NT2/D1 (cell line): ENCODE measurements at regions not wholly inside any gene's neighbourhood (a gene's known extent, or its start where the extent isn't known, plus 50 kb on each side); places are given as distances from the start of the nearest gene placed in this dataset.

Experiments used
- DNase-seq: peaks from one replicate; pipeline ENCODE4 v3.0.0-alpha.2; 2011; ENCODE audit warnings: low read depth, low spot score
- H3K27me3 ChIP-seq: 2 replicates; pipeline ENCODE4 v1.6.0; 2011; ENCODE audit warnings: mild to moderate bottlenecking; ENCODE audit not compliant: insufficient read length, insufficient read depth
- H3K36me3 ChIP-seq: 2 replicates; pipeline ENCODE4 v1.6.1; 2011; ENCODE audit warnings: mild to moderate bottlenecking, low read length, mixed read lengths; ENCODE audit not compliant: insufficient read depth, insufficient read length
- H3K4me1 ChIP-seq: 2 replicates; pipeline ENCODE4 v1.5.1; 2011; ENCODE audit not compliant: insufficient read depth, insufficient read length
- H3K4me3 ChIP-seq: 2 replicates; pipeline ENCODE4 v1.5.1; 2011; ENCODE audit warnings: low read depth; ENCODE audit not compliant: insufficient read length
- H3K9ac ChIP-seq: 2 replicates; pipeline ENCODE4 v1.6.0; 2011; ENCODE audit warnings: low read depth; ENCODE audit not compliant: insufficient read length
- H3K9me3 ChIP-seq: 2 replicates; pipeline ENCODE4 v1.5.1; 2011; ENCODE audit warnings: mild to moderate bottlenecking, low read length; ENCODE audit not compliant: insufficient read depth
- SUZ12 ChIP-seq: IDR thresholded peaks from 2 replicates; pipeline ENCODE4 v1.6.1; 2011; ENCODE audit not compliant: insufficient read length, insufficient read depth; ENCODE audit errors: extremely low read depth
- YY1 ChIP-seq: IDR thresholded peaks from 2 replicates; pipeline ENCODE4 v1.6.1; 2011; ENCODE audit not compliant: insufficient read length, insufficient read depth
- ZNF274 ChIP-seq: IDR thresholded peaks from 2 replicates; pipeline ENCODE4 v1.6.1; 2011; ENCODE audit warnings: mild to moderate bottlenecking, low read depth, low read length

DNA sequence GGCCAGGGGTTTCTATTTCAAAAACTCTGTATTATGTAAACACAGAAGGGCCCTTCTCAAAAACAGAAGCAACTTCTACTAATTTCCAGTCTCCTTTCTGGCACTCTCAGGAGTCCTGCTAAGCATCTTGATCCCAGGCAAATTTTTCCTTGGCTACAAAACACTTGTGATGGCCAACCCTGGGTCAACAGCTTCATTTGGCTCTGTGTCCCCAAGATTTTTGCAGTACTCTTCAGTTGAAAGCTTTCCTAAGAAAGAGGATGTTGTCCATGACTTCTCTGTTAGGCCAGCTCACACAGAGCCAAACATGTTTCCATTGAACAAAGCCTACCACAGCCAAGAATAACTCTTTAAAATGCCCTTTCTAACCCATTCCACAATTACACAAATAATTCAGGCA lies 99.0 kb upstream of the EGR2 start:
- Histone ChIP-seq H3K4me3 (no peak overlapping the region), H3K9me3 (no peaks in the 10 kb centered on the region), H3K36me3 (no peaks in the 10 kb centered on the region), H3K27me3 (no peaks in the 10 kb centered on the region), H3K9ac (no peak overlapping the region), H3K4me1 (no peaks in the 10 kb centered on the region)
- TF ChIP-seq ZNF274 (no peak), SUZ12 (no peak), YY1 (no peak)
- no peak for DNase-seq

DNA sequence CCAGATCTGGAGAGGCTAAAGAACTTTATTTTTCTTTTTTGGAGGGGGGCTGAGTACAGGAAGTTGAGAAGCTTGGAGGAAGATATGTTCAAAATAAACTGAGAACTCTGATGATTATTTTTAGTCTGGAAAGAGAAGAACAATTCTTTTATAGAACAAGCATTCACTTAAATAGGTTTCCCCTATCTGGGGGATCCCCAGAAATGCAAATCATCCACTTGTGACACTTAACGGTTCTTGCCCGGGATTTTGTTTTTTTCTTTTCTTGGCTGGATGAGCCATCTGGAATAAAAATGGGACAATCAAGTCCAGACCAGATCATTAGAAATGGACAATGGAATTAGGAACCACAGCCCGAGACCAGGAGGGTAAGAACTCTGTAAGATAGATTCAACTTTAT lies 95.9 kb upstream of the EGR2 start:
- Histone ChIP-seq H3K4me3 (no peak overlapping the region), H3K27me3 (no peaks in the 10 kb centered on the region), H3K4me1 (no peaks in the 10 kb centered on the region), H3K36me3 (no peaks in the 10 kb centered on the region), H3K9me3 (no peaks in the 10 kb centered on the region), H3K9ac (no peak overlapping the region)
- TF ChIP-seq SUZ12 (no peak), YY1 (no peak), ZNF274 (no peak)
- DNase-seq: no peak

DNA sequence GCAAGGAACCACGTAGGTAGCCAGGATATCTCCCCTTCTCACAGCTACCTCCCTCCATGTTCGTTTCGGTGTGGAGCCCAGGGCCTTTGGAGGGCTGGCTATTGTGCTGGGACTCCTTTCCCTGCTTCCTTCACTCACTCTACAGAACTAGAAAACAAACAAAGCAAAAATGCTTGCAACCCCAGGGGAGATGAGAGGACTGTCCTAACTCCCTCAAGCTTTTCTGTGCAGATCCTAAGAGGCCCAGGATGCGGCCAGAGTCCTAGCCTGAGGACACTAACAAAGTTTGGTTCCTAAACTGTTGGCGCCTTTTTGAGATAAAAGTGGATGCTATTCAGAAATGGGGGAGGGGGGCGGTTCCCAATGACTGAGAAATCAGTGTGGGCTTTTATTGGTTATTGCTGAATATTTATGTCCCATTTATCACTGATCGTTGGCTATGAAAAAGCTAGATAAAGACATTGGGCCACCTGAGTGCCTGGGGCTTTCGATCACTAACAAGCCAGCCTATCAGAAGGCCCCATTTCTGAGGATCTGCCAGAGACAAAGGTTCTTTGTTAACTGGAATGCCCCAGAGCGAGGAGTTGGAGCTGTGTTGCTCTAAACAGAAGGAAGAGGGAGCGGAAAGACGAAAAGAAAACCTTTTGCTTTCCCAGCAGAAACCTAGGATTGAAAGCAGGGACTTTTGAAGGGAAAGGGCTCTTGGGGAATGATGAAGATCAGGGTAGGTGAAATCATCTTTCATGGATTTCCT lies 95.2 kb upstream of the EGR2 start:
- Histone ChIP-seq H3K9me3 (no peaks in the 10 kb centered on the region), H3K4me1 (no peaks in the 10 kb centered on the region), H3K4me3 (no peak overlapping the region), H3K27me3 (no peaks in the 10 kb centered on the region), H3K36me3 (no peaks in the 10 kb centered on the region), H3K9ac (no peak overlapping the region)
- peak; percentile 47 for DNase-seq
- no peak for TF ChIP-seq YY1
- TF ChIP-seq ZNF274: no peak
- TF ChIP-seq SUZ12: no peak

DNA sequence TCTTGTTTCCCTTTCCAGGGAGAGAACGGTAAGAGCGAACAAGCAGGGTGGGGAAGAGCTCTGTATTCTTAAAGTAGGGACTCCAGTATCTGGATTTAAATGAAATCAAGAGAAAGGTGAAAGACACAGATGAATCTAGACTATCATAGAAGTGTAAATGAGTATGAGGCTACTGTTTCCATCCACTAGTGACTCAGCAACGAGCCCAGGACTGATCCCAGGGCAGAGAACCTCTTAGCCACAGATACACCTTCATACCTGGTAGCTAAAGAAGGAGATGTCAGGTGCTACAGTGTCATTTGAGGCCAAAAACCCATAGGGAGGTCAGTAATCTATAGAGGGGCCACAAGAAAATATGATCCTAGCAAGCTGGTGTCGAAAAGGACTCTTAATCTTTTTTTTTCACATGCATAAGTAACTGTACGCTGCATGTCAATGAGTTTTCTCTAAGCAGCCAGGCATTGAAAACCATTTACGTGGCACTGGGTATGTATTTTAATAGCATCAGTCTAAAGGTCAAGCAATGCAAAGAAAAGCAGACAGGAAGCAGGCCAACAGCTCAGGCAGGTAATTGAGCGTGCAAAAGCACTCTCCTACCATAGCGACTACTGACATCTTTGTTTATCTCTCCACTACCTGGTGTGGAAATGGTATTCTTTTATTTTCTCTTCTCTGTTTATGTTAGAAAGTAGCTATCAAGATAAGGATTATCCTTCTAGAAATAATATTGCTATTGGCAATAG lies 91.5 kb upstream of the EGR2 start:
- Histone ChIP-seq H3K9me3 (no peaks in the 10 kb centered on the region), H3K4me1 (no peaks in the 10 kb centered on the region), H3K36me3 (no peaks in the 10 kb centered on the region), H3K27me3 (no peaks in the 10 kb centered on the region), H3K4me3 (no peak overlapping the region), H3K9ac (no peak overlapping the region)
- DNase-seq: no peak
- TF ChIP-seq SUZ12 (no peak), ZNF274 (no peak), YY1 (no peak)

DNA sequence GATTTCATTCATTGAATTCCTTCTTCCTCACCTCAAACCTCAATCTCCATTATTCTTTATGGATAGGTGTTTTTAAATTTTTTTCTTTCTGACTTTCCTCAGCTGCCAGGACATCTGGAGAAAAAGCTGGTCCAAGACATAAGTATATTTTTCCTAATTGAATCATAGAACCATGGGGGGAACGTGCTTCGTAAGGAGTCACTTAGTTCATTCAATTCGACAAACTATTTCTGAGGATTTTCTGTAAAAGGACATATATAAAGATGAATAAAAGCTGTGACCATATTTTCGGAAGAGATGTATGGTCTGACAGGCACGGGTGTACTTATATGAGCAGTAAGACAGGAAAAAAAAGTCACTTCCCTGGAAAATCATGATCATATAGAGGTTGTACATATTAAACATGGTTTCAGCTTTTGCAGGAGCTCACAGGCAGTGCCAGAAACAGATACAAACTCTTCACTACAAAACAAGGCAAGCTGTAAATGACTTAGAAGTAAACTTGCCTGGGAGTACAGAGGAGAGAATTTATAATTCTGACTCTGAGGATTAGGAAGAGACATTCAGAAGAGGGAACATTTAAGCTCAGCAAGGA lies 88.2 kb upstream of the EGR2 start:
- Histone ChIP-seq H3K4me3 (no peak overlapping the region), H3K9me3 (no peaks in the 10 kb centered on the region), H3K4me1 (no peaks in the 10 kb centered on the region), H3K9ac (no peak overlapping the region), H3K27me3 (no peaks in the 10 kb centered on the region), H3K36me3 (no peaks in the 10 kb centered on the region)
- no peak for DNase-seq
- no peak for TF ChIP-seq YY1
- TF ChIP-seq SUZ12: no peak
- no peak for TF ChIP-seq ZNF274

DNA sequence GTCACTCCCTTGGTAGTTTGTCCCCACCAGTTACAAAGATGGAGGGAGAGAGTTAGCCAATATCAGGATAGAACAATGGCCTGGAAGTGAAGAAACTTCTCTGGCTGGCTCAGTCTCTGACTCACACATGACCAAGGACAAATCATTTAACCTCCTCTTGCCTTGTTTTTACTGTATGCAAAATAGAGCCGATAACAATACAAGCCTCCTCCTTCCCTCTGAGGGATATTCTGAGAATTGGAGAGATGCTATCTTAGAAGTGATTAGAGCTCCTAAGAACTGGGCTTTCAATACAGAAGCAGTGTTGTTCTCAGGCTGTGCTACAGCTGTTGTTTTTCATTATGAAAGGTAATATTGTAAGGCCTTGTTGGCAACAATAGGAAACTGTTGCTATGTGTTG lies 87.7 kb upstream of the EGR2 start:
- Histone ChIP-seq H3K27me3 (no peaks in the 10 kb centered on the region), H3K4me1 (no peaks in the 10 kb centered on the region), H3K4me3 (no peak overlapping the region), H3K36me3 (no peaks in the 10 kb centered on the region), H3K9me3 (no peaks in the 10 kb centered on the region), H3K9ac (no peak overlapping the region)
- DNase-seq: no peak
- TF ChIP-seq YY1 (no peak), SUZ12 (no peak), ZNF274 (no peak)
